ENCODE measurements at regions not wholly inside any gene's neighbourhood (a gene's known extent, or its start where the extent isn't known, plus 50 kb on each side); places are given as distances from the start of the nearest gene placed in this dataset.

- no peak overlapping the region for H3K4me3 ChIP-seq
- H3K27ac ChIP-seq = no peak overlapping the region
- no peaks in the 10 kb centered on the region for H3K9me3 ChIP-seq
- intact Hi-C loops (cut with DNase I) = no loop called here
- no peaks in the 10 kb centered on the region for H3K27me3 ChIP-seq
- DNase-seq (ENCODE audit: extremely low spot score in 2 of 2) = no peak
- H3K4me1 ChIP-seq = no peaks in the 10 kb centered on the region
- no peak for TF ChIP-seq CTCF (IDR thresholded peaks at IDR 0.05)
- no peak for TF ChIP-seq POLR2AphosphoS5 (IDR thresholded peaks at IDR 0.05; ENCODE audit: insufficient read depth in 1 of 2, low read depth in 1 of 2)
- no peak for TF ChIP-seq POLR2A (IDR thresholded peaks at IDR 0.05)
- H3K36me3 ChIP-seq = no peaks in the 10 kb centered on the region
Measured at GRCh38 chr9:2913026-2913425, 69.1 kb upstream of the PUM3 start.

- Histone ChIP-seq H3K27me3 (no peaks in the 10 kb centered on the region), H3K4me1 (no peaks in the 10 kb centered on the region), H3K9me3 (no peaks in the 10 kb centered on the region), H3K36me3 (no peaks in the 10 kb centered on the region), H3K4me3 (no peak overlapping the region), H3K27ac (no peak overlapping the region)
- no peak for DNase-seq (ENCODE audit: extremely low spot score in 2 of 2)
- intact Hi-C loops (cut with DNase I) = no loop called here
- TF ChIP-seq POLR2AphosphoS5 (IDR thresholded peaks at IDR 0.05; ENCODE audit: insufficient read depth in 1 of 2, low read depth in 1 of 2) = no peak
- no peak for TF ChIP-seq POLR2A (IDR thresholded peaks at IDR 0.05)
- TF ChIP-seq CTCF (IDR thresholded peaks at IDR 0.05) = no peak
Measured at GRCh38 chr9:2907411-2907810, 63.5 kb upstream of the PUM3 start.

GRCh38 chr9:2904242-2904930 is 60.5 kb upstream of the PUM3 start:
- no peak for TF ChIP-seq POLR2AphosphoS5 (IDR thresholded peaks at IDR 0.05; ENCODE audit: insufficient read depth in 1 of 2, low read depth in 1 of 2)
- TF ChIP-seq POLR2A (IDR thresholded peaks at IDR 0.05) = no peak
- no peak for TF ChIP-seq CTCF (IDR thresholded peaks at IDR 0.05)
- H3K27ac ChIP-seq = no peak overlapping the region
- no peaks in the 10 kb centered on the region for H3K36me3 ChIP-seq
- no peaks in the 10 kb centered on the region for H3K9me3 ChIP-seq
- H3K4me1 ChIP-seq = no peaks in the 10 kb centered on the region
- intact Hi-C loops (cut with DNase I) = no loop called here
- DNase-seq (ENCODE audit: extremely low spot score in 2 of 2) = no peak
- H3K27me3 ChIP-seq = no peaks in the 10 kb centered on the region
- H3K4me3 ChIP-seq = no peak overlapping the region

Measured in vagina (tissue), 2 donors.